Right lobe of liver (tissue), 6 donors: ENCODE measurements at regions not wholly inside any gene's neighbourhood (a gene's known extent, or its start where the extent isn't known, plus 50 kb on each side); places are given as distances from the start of the nearest gene placed in this dataset.

Experiments used
- ATAC-seq, 4 donors: fragments of 200-7000 bp; cut with Tn5 transposase; one replicate each; pipeline ENCODE4 v1.9.1; 2020; ENCODE audit warnings: mild to moderate bottlenecking in 4 of 4, moderate library complexity in 4 of 4
- DNase-seq, 3 donors: peaks; one replicate each; pipeline ENCODE4 v3.0.0-alpha.2; 2020
- H3K27ac ChIP-seq, 3 donors: fragments of 200-600 bp; one replicate each; pipeline ENCODE4 v1.8.0; 2022
- H3K27me3 ChIP-seq, 2 donors: fragments of 200-600 bp; one replicate each; pipeline ENCODE4 v1.8.0; 2022
- H3K36me3 ChIP-seq, 4 donors: fragments of 200-600 bp; sonication (generic) in 1 of 4; one replicate each; pipeline versions ENCODE4 v1.5.1 to v1.8.0; 2017 to 2022; ENCODE audit warnings: control low read depth in 1 of 4
- H3K4me1 ChIP-seq, 4 donors: fragments of 200-600 bp; sonication (generic) in 1 of 4; one replicate each; pipeline versions ENCODE4 v1.5.1 to v1.8.0; 2017 to 2022; ENCODE audit warnings: control low read depth in 1 of 4
- H3K4me3 ChIP-seq, 3 donors: fragments of 200-600 bp; one replicate each; pipeline ENCODE4 v1.8.0; 2022
- H3K9me3 ChIP-seq, 4 donors: fragments of 200-600 bp; sonication (generic) in 1 of 4; one replicate each; pipeline versions ENCODE4 v1.5.1 to v1.8.0; 2017 to 2022; ENCODE audit warnings: control low read depth in 1 of 4
- POLR2A ChIP-seq: fragments of 450-650 bp; IDR thresholded peaks from one replicate; pipeline ENCODE4 v1.6.1; 2017; ENCODE audit warnings: antibody characterized with exemption, mild to moderate bottlenecking
- WGBS: methylation state at CpG from one replicate; pipeline ENCODE4 v1.1.6; 2018; ENCODE audit warnings: low coverage, low lambda C conversion rate; ENCODE audit not compliant: insufficient coverage; ENCODE audit errors: missing lambda C conversion rate; 5-methylcytosine and 5-hydroxymethylcytosine counted together
- intact Hi-C, 2 donors: fragments of 100-400 bp; cut with DNase I; formaldehyde crosslinking; loops; one replicate each; pipeline versions ENCODE4 v1.11.2 to v1.14.1; 2022
- TF ChIP-seq, protein P1 (sequence below), 4 donors: fragments of 200-600 bp in 3 of 4; fragments of 450-650 bp in 1 of 4; IDR thresholded peaks; one replicate each; pipeline versions ENCODE4 v1.5.1 to v1.8.0; 2016 to 2022; ENCODE audit warnings: antibody characterized with exemption in 4 of 4, mild to moderate bottlenecking in 2 of 4
- donor health status: DM: no; HTN: yes; CAD: no.
- donor health status: DM: no; HTN: no; CAD: no.
- donor health status: DM: no; HTN: no; CAD: no.
- donor health status: DM: no; HTN: yes; CAD: no.
- donor health status: DM: no; HTN: yes; CAD: no.

DNA sequence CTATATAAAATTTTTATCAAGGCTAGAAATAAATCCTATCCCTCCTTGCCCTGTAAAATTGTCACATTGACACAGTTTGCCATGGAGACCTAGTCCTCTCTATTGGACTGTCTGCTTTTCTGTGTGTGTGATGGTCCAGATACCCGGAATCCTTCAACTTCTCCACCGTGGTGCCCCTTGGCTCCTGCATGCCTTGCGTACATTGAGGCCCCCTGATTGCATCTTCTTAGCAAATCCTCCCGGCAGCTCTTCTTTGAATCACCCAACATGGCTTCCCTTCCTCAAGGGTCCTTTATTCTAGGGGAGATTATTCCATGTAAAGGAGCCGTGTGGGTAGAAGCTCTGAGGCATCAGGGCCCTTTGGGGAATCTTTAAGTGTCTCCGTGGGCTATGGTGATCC, 219.5 kb downstream of the CDC5L start:
- peak in 1 of 3 donors; percentile 2 for DNase-seq
- Histone ChIP-seq H3K9me3 (no peaks in the 10 kb centered on the region), H3K4me1 (no peaks in the 10 kb centered on the region), H3K27me3 (no peaks in the 10 kb centered on the region), H3K27ac (no peak overlapping the region), H3K4me3 (no peak overlapping the region), H3K36me3 (no peaks in the 10 kb centered on the region)
- 91% methylated on average over 4 of the region's 6 CpGs for WGBS
- intact Hi-C loops = no loop called here
- ATAC-seq = no peak
- TF ChIP-seq POLR2A = no peak

DNA sequence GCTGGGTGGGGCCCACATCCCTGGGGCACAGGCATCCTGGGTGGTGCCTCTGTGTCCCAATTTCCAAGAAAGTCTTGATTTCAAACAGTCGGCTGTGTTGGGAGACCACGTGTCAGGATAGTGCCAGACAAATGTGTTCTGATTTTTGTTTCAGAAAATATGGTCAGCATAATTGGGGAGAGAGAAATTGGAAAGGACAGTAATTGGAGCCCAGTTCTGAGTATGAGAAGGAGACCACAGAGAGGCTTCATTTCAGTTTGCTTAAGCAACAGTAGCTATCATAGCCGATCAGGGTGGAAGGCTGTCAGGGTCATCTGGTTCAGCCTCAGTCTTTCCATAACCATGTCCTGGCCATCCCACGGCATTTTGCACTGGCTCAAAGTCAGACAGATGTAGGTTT, 220.7 kb downstream of the CDC5L start:
- TF ChIP-seq, protein P1, sequence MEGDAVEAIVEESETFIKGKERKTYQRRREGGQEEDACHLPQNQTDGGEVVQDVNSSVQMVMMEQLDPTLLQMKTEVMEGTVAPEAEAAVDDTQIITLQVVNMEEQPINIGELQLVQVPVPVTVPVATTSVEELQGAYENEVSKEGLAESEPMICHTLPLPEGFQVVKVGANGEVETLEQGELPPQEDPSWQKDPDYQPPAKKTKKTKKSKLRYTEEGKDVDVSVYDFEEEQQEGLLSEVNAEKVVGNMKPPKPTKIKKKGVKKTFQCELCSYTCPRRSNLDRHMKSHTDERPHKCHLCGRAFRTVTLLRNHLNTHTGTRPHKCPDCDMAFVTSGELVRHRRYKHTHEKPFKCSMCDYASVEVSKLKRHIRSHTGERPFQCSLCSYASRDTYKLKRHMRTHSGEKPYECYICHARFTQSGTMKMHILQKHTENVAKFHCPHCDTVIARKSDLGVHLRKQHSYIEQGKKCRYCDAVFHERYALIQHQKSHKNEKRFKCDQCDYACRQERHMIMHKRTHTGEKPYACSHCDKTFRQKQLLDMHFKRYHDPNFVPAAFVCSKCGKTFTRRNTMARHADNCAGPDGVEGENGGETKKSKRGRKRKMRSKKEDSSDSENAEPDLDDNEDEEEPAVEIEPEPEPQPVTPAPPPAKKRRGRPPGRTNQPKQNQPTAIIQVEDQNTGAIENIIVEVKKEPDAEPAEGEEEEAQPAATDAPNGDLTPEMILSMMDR (IDR thresholded peaks at IDR 0.05) = no peak
- Histone ChIP-seq H3K4me3 (no peak overlapping the region), H3K27me3 (no peaks in the 10 kb centered on the region), H3K9me3 (no peaks in the 10 kb centered on the region), H3K27ac (no peak overlapping the region), H3K4me1 (no peaks in the 10 kb centered on the region), H3K36me3 (no peaks in the 10 kb centered on the region)
- 68% methylated on average over 4 of the region's 4 CpGs for WGBS
- intact Hi-C loops = no loop called here
- DNase-seq (peak in 1 of 3 donors; percentile 1), ATAC-seq (no peak)

DNA sequence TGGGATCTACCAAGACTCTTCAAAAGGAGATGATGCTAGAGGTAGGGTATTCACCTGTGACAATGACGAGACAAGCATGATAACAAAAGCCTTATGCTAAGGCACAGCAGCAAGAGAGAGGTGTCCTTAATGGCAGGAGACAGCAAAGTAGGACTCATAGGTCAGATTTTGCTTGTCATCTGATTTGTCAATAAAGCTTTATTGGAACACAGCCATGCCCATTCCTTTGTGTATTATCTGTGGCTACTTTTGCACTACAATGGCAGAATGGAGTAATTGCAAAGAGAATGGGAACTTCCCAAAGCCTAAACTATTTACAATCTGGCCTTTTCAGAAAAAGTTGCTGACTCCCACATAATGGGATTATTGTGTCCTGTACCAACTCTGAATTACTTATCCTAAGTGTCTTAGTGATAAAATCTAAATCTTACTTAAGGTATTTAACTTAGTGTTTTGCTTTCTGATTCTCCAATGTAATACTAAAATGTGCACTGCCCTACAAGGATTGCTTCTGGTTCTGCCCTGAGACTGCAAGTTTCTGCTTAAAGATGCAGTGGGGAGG, 221.6 kb downstream of the CDC5L start:
- DNase-seq (no peak), ATAC-seq (no peak)
- intact Hi-C loops = no loop called here
- Histone ChIP-seq H3K36me3 (no peaks in the 10 kb centered on the region), H3K27ac (no peak overlapping the region), H3K4me3 (no peak overlapping the region), H3K27me3 (no peaks in the 10 kb centered on the region), H3K4me1 (no peaks in the 10 kb centered on the region), H3K9me3 (no peaks in the 10 kb centered on the region)
- 85% methylated on average over 1 of the region's 1 CpG for WGBS
- TF ChIP-seq, protein P1 (IDR thresholded peaks at IDR 0.05) = no peak
- TF ChIP-seq POLR2A = no peak

DNA sequence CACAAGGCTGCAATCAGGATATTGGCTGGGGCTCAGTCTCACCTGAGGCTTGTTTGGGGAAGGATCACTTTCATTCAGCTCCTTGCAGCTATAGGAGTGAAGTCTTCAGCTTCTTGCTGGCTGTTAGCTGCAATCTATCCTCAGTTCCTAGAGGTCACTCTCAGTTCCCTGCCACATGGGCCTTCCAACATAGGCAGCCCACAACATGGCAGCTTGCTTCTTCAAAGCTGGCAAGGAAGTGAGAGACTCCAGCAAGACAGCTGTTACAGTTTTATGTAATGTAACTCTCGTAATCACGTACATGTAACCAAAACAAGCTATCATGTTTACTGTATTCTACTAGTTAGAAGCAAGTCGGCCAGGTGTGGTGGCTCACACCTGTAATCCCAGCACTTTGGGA, 226.9 kb downstream of the CDC5L start:
- no peaks in the 10 kb centered on the region for H3K27me3 ChIP-seq
- TF ChIP-seq, protein P1 (IDR thresholded peaks at IDR 0.05) = no peak
- no peak for TF ChIP-seq POLR2A
- no peak overlapping the region for H3K27ac ChIP-seq
- WGBS = 67% methylated on average over 2 of the region's 3 CpGs
- no peak for DNase-seq
- no peaks in the 10 kb centered on the region for H3K9me3 ChIP-seq
- ATAC-seq = no peak
- no peaks in the 10 kb centered on the region for H3K36me3 ChIP-seq
- intact Hi-C loops = no loop called here
- H3K4me1 ChIP-seq = no peaks in the 10 kb centered on the region
- H3K4me3 ChIP-seq = no peak overlapping the region

DNA sequence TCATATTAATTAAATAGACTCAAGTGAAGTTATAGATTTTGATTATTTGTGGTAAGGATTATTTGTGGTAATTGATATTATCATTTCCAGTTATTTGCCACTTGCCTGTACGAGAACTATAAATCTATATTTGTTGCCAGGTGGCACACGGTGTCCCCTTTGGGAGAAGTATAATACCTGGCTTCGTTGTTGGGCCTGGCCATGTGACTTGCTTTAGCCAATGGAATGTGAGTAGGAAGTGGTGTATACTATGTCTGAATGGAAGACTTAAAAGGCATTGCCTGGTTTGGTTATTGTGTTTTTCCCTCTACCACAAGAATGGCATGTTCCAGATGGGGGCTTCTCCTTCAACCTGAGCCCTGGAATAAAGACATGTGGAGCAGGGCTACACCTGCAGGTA, 228.1 kb downstream of the CDC5L start:
- Histone ChIP-seq H3K4me1 (no peaks in the 10 kb centered on the region), H3K27me3 (no peaks in the 10 kb centered on the region), H3K27ac (no peak overlapping the region), H3K9me3 (no peaks in the 10 kb centered on the region), H3K4me3 (no peak overlapping the region), H3K36me3 (no peaks in the 10 kb centered on the region)
- whole genome bisulfite sequencing = 43% methylated on average over 3 of the region's 3 CpGs
- intact Hi-C loops = no loop called here
- ATAC-seq = no peak
- TF ChIP-seq POLR2A = no peak
- TF ChIP-seq, protein P1 (IDR thresholded peaks at IDR 0.05) = no peak
- no peak for DNase-seq
